Fibroblast of villous mesenchyme (primary cell): ENCODE measurements at regions not wholly inside any gene's neighbourhood (a gene's known extent, or its start where the extent isn't known, plus 50 kb on each side); places are given as distances from the start of the nearest gene placed in this dataset.
"Not testable (repeated sequence)": the region's sequence is repeated elsewhere in the genome, so short reads cannot be mapped to it uniquely, and the experiment has no call there.

Source experiments
- DNase-seq: peaks from one replicate; pipeline ENCODE4 v3.0.0-alpha.2; 2010; ENCODE audit warnings: low read depth
- H3K4me3 ChIP-seq: 2 replicates; pipeline ENCODE4 v1.5.1; 2011; ENCODE audit warnings: low read depth, mild to moderate bottlenecking, low read length
- TF ChIP-seq, protein P1 (sequence below): IDR thresholded peaks from 2 replicates; pipeline ENCODE4 v1.5.1; 2012; ENCODE audit warnings: low read depth, mild to moderate bottlenecking, low read length; ENCODE audit not compliant: insufficient read depth

DNA sequence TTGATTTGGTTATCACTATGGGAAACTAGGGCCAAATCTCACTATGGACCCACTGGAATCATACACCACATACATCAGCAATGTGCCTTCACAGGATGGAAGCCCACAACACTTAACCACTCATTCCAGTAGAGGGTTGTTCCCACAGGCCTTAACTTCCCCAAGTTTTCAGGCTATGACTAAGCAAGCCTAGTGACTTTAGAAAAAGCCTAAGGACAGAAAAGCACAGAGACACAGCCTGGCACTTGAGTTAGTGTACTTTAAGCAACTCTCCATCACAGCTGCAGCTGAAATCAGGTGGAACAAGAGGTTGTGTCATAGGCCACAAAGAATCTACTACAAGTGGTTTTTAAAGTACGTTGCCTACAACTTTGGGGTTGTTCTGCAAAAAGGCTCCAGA, 128.7 kb downstream of the LRRN1 start:
- TF ChIP-seq, protein P1, sequence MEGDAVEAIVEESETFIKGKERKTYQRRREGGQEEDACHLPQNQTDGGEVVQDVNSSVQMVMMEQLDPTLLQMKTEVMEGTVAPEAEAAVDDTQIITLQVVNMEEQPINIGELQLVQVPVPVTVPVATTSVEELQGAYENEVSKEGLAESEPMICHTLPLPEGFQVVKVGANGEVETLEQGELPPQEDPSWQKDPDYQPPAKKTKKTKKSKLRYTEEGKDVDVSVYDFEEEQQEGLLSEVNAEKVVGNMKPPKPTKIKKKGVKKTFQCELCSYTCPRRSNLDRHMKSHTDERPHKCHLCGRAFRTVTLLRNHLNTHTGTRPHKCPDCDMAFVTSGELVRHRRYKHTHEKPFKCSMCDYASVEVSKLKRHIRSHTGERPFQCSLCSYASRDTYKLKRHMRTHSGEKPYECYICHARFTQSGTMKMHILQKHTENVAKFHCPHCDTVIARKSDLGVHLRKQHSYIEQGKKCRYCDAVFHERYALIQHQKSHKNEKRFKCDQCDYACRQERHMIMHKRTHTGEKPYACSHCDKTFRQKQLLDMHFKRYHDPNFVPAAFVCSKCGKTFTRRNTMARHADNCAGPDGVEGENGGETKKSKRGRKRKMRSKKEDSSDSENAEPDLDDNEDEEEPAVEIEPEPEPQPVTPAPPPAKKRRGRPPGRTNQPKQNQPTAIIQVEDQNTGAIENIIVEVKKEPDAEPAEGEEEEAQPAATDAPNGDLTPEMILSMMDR = no peak
- DNase-seq = no peak
- no peak overlapping the region for H3K4me3 ChIP-seq

DNA sequence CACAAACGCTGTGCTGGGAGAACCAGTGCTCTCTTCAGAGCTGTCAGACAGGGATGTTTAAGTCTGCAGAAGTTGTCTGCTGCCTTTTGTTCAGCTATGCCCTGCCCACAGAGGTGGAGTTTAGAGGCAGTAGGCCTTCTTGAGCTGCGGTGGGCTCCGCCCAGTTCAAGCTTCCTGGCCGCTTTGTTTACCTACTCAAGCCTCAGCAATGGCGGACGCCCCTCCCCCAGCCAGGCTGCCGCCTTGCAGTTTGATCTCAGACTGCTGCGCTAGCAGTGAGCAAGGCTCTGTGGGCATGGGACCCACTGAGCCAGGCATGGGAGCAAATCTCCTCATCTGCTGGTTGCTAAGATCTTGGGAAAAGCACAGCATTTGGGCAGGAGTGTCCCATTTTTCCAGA, 142.1 kb downstream of the LRRN1 start:
- not testable (repeated sequence) for H3K4me3 ChIP-seq, DNase-seq

DNA sequence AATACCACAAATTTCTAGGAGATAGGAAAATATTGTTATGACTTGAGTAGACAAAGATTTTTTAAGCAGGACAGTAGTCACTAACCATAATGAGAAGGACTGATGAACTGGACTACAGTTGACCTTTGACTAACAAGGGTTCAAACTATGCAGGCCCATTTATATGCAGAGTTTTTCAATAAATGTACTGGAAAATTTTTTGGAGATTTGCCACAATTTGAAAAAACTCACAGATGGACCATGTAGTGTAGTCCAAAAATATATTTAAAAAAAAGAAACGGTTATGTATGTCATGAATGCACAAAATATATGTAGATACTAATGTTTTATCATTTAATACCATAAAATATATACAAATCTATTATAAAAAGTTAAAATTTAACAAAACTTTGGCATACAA, 151.8 kb downstream of the LRRN1 start:
- TF ChIP-seq, protein P1 = no peak
- no peak for DNase-seq
- H3K4me3 ChIP-seq = no peak overlapping the region

- TF ChIP-seq, protein P1 = no peak
- H3K4me3 ChIP-seq = no peak overlapping the region
- no peak for DNase-seq
These were observed 152.3 kb downstream of the LRRN1 start for GRCh38 chr3:3951501-3951900.

DNA sequence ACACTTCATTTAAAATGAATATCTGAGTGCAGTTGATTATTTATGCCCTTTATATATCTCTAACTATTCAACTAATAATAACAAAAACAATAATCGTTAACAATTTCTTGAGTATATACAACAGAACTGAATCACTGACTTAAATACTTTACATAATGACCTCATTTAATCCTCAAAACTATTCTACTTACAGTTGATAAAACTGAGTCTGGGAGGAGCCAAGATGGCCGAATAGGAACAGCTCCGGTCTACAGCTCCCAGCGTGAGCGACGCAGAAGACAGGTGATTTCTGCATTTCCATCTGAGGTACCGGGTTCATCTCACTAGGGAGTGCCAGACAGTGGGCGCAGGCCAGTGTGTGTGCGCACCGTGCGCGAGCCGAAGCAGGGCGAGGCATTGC, 163.6 kb downstream of the LRRN1 start:
- not testable (repeated sequence) for DNase-seq

GRCh38 chr3:3984053-3984452, 184.8 kb downstream of the LRRN1 start:
- TF ChIP-seq, protein P1 = no peak
- H3K4me3 ChIP-seq = no peak overlapping the region
- no peak for DNase-seq

More for the DNA sequence above, 163.6 kb downstream of the LRRN1 start:
- H3K4me3 ChIP-seq = not testable (repeated sequence)

GRCh38 chr3:3991598-3991997, 192.4 kb downstream of the LRRN1 start:
- H3K4me3 ChIP-seq = no peak overlapping the region
- no peak for DNase-seq
- TF ChIP-seq, protein P1 = no peak

DNA sequence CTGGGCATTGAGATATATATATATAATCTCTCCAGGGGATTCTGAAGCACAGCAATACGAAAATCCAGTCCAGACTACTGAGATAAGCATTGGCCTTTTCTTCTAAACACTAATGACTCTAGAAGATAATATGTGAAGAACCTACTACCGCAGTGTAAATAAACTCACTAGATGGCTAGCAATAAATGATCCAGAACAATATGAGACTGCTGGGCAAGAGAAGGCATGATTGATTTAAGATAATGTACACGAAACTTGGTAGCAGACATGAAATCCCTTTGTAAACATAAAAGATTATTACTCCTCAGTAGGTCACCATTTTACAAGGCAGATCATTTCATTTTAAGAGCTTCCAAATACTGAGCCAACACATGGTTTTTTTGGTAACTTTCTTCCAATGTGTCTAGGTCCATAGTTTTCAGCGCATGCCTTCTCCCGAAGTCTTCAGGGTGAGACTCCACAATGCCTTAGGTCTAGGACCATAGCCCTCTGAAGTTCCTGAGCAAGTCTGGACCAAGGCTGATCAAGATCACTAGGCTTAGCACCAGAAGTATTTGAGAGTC, 193.2 kb downstream of the LRRN1 start:
- TF ChIP-seq, protein P1 = no peak
- H3K4me3 ChIP-seq = no peak overlapping the region
- no peak for DNase-seq
